LNCaP clone FGC (cell line): ENCODE measurements at regions not wholly inside any gene's neighbourhood (a gene's known extent, or its start where the extent isn't known, plus 50 kb on each side); places are given as distances from the start of the nearest gene placed in this dataset.

ENCODE experiments used
- DNase-seq: peaks from one replicate; pipeline ENCODE4 v3.0.0-alpha.2; 2011; ENCODE audit warnings: low read depth
- H3K4me3 ChIP-seq: 2 replicates; pipeline ENCODE4 v1.5.1; 2011; ENCODE audit warnings: mild to moderate bottlenecking, low read depth, low read length, control low read depth
- TF ChIP-seq, protein P1 (sequence below): IDR thresholded peaks from 2 replicates; pipeline ENCODE4 v1.5.1; 2012; ENCODE audit warnings: mild to moderate bottlenecking; ENCODE audit not compliant: control insufficient read depth, insufficient read depth; ENCODE audit errors: extremely low read depth

DNA sequence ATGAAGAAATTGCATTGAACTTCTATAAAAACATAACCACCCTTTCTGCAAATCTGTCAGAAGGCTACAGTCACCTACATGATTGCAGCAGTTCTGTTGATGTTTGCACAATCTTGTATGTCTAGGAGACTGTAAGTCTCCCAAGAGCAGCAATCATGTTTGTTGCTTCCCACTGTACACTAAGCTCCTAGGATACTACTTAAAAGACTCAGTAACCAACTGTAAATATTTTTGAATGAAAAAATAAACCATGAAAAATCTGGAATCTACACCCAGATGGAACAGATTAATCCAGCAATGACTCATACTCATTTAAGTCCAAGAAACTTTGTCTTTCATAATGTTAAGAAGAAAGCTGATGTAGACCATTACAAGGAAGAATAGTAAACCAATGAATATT lies 168.5 kb upstream of the ATXN1 start:
- H3K4me3 ChIP-seq, result no peak overlapping the region
- TF ChIP-seq, protein P1, sequence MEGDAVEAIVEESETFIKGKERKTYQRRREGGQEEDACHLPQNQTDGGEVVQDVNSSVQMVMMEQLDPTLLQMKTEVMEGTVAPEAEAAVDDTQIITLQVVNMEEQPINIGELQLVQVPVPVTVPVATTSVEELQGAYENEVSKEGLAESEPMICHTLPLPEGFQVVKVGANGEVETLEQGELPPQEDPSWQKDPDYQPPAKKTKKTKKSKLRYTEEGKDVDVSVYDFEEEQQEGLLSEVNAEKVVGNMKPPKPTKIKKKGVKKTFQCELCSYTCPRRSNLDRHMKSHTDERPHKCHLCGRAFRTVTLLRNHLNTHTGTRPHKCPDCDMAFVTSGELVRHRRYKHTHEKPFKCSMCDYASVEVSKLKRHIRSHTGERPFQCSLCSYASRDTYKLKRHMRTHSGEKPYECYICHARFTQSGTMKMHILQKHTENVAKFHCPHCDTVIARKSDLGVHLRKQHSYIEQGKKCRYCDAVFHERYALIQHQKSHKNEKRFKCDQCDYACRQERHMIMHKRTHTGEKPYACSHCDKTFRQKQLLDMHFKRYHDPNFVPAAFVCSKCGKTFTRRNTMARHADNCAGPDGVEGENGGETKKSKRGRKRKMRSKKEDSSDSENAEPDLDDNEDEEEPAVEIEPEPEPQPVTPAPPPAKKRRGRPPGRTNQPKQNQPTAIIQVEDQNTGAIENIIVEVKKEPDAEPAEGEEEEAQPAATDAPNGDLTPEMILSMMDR, result no peak
- DNase-seq, result no peak

DNA sequence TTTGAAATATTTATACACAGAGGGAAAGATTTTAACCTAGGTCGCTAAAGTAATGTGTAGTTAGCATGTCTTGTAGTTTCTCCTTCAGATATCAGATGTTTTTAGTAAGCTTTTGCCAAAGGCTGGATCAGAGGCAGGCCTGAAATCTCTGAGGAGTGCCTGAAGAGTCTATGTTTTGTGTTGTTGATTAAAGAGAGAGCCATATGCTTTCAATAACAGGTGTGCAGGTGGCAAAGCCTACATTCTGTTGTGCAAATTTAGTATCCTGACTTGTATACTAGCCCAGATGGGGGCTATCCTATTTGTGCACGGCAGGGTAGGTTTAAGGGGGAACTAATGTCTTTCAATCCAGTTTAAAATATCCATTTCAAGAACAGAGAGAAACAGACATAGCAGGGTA lies 167.1 kb upstream of the ATXN1 start:
- TF ChIP-seq, protein P1, result no peak
- no peak for DNase-seq
- H3K4me3 ChIP-seq, result no peak overlapping the region

DNA sequence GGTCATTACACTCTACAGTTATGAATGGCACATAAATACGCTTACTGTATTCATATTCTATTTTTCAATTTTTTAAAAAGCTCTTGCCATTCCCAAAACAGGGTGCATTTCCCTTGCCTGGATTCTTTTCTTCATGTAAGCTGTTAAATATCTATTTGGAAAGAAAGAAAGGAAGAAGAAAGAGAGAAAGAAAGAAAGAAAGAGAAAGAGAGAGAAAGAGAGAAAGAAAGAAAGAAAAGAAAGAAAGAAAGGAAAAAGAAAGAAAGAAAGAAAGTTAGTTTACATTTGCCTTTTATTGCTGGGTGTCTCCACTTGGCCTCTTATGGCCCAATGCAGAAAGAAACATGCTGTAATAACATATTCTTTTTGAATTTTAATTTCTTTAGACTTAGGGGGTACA lies 165.9 kb upstream of the ATXN1 start:
- TF ChIP-seq, protein P1, result no peak
- DNase-seq, result no peak
- H3K4me3 ChIP-seq, result no peak overlapping the region

DNA sequence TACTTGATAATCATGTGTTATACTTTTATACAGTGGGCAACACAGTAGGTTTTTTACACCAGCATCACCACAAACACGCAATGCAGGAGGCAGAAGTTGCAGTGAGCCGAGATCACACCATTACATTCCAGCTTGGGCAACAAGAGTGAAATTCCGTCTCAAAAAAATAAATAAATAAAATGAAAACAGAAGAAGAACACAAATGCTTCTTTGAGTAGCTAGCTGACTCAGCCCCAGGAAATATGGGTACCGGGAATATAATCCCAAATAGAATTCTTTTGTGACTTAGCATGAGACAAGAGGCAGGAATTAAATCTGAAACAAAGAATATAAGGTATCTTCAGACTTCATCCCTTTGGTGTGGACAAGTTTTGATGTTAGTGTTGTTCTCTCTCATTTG lies 164.2 kb upstream of the ATXN1 start:
- TF ChIP-seq, protein P1, result no peak
- no peak for DNase-seq

DNA sequence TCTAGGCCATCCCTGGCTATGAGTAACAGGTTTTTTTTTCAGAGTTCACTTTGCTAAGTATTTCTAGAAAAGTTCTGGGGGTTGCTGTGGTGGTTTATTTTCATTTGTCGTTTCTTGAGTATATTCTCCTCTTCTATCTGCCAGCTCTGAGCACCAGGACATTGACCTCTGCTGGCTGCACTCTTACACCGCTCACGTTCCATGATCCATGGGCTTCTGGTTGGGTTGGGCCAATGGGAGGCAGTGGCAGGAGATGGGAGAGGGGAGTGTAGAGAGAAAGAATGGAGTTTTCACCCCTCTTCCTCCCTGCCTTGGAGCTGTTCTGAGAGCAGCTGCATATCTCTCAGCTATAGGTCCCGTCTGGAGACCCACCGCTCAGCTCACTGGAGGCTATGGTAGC lies 161.0 kb upstream of the ATXN1 start:
- no peak for DNase-seq
- H3K4me3 ChIP-seq, result no peak overlapping the region
- TF ChIP-seq, protein P1, result no peak

More for the DNA sequence above, 164.2 kb upstream of the ATXN1 start:
- H3K4me3 ChIP-seq, result no peak overlapping the region

DNA sequence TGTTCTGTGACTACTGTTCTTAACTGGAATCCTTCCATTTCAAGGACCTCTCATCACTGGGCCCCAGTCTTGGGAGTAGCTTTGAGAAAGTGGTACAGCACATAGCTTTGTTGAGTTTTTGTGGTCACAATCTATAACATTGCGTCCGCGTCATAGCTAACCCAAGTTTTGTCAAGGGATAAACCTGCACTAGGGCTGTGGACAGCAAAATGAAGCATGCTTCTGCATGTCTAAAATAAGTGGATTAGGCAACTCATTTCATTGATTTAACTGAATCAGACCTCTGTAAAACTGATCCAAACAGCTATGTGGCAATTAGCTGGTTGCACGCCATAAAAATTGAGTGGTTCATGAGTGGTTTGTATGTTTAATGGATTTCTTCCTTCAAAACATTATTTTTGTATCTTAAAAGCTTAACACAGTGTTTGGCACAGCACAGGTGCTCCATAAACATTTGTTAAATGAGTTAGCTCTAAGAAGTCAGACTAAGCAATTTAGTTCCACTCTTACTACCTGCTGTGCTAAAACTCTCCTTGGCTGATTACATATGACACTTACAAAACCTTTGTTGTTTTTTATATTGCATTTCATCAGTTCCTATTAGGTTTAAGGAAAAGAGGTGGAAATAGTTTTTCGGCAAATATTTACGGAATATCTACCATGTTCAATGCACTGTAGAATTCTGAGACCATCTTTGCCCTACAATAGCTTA lies 160.3 kb upstream of the ATXN1 start:
- H3K4me3 ChIP-seq, result no peak overlapping the region
- no peak for DNase-seq
- TF ChIP-seq, protein P1, result no peak

DNA sequence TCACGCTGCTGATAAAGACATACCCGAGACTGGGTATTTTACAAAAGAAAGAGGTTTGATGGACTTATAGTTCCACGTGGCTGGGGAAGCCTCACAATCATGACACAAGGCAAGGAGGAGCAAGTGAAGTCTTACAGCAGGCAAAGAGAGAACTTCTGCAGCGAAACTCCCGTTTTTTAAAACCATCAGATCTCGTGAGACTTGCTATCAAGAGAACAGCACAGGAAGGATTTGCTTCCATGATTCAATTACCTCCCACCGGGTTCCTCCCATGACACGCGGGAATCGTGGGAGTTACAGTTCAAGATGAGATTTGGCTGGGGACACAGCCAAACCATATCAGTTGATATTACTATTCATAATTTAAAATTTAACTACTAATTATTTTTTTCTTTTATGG lies 157.3 kb upstream of the ATXN1 start:
- no peak for DNase-seq
- no peak overlapping the region for H3K4me3 ChIP-seq
- TF ChIP-seq, protein P1, result no peak
